Muscle layer of duodenum (tissue), 2 donors: ENCODE measurements at regions not wholly inside any gene's neighbourhood (a gene's known extent, or its start where the extent isn't known, plus 50 kb on each side); places are given as distances from the start of the nearest gene placed in this dataset.
"Not testable (repeated sequence)": the region's sequence is repeated elsewhere in the genome, so short reads cannot be mapped to it uniquely, and the experiment has no call there.

ENCODE experiments used
- H3K27ac ChIP-seq: one replicate; pipeline ENCODE4 v1.7.0; 2013; ENCODE audit warnings: mild to moderate bottlenecking, low read length
- H3K27me3 ChIP-seq: one replicate; pipeline ENCODE4 v1.7.0; 2013; ENCODE audit warnings: low read depth, mild to moderate bottlenecking, control low read depth, low read length
- H3K36me3 ChIP-seq, 2 donors: one replicate each; pipeline ENCODE4 v1.7.0; 2013; ENCODE audit warnings: low read length in 2 of 2, control low read depth in 1 of 2, mild to moderate bottlenecking in 1 of 2; ENCODE audit not compliant: insufficient read depth in 2 of 2, control insufficient read depth in 1 of 2
- H3K4me1 ChIP-seq, 2 donors: one replicate each; pipeline ENCODE4 v1.7.0; 2013; ENCODE audit warnings: low read length in 2 of 2, mild to moderate bottlenecking in 2 of 2, control low read depth in 1 of 2, moderate library complexity in 1 of 2; ENCODE audit not compliant: insufficient read depth in 2 of 2, control insufficient read depth in 1 of 2
- H3K4me3 ChIP-seq, 2 donors: one replicate each; pipeline ENCODE4 v1.7.0; 2013; ENCODE audit warnings: low read length in 2 of 2, low read depth in 1 of 2, mild to moderate bottlenecking in 1 of 2
- H3K9me3 ChIP-seq, 2 donors: one replicate each; pipeline ENCODE4 v1.7.0; 2013; ENCODE audit warnings: low read length in 2 of 2, control low read depth in 1 of 2, mild to moderate bottlenecking in 1 of 2; ENCODE audit not compliant: control insufficient read depth in 1 of 2
- donor health status: healthy.

- H3K4me3 ChIP-seq, H3K27ac ChIP-seq, H3K36me3 ChIP-seq, H3K27me3 ChIP-seq, H3K4me1 ChIP-seq: not testable (repeated sequence)
- peaks cover 0 to 22% of the 10 kb centered on the region in 2 donors for H3K9me3 ChIP-seq
These were observed 783.4 kb upstream of the TPTE start for GRCh38 chr21:9737871-9738515.

- Histone ChIP-seq H3K27me3 (no peaks in the 10 kb centered on the region), H3K9me3 (peaks cover 0 to 22% of the 10 kb centered on the region in 2 donors), H3K27ac (no peak overlapping the region)
These were observed 782.9 kb upstream of the TPTE start for GRCh38 chr21:9738527-9738926.

GRCh38 chr21:9739240-9739639 lies 782.1 kb upstream of the TPTE start:
- no peaks in the 10 kb centered on the region for H3K27me3 ChIP-seq
- no peaks in the 10 kb centered on the region for H3K4me1 ChIP-seq
- H3K36me3 ChIP-seq: no peaks in the 10 kb centered on the region
- H3K4me3 ChIP-seq: no peak overlapping the region
- H3K27ac ChIP-seq: no peak overlapping the region
- H3K9me3 ChIP-seq: peaks cover 0 to 20% of the 10 kb centered on the region in 2 donors

More at GRCh38 chr21:9738527-9738926, 782.9 kb upstream of the TPTE start:
- Histone ChIP-seq H3K4me1 (no peaks in the 10 kb centered on the region), H3K36me3 (no peaks in the 10 kb centered on the region), H3K4me3 (no peak overlapping the region)

- H3K27ac ChIP-seq, H3K27me3 ChIP-seq, H3K36me3 ChIP-seq, H3K4me1 ChIP-seq, H3K4me3 ChIP-seq: not testable (repeated sequence)
- H3K9me3 ChIP-seq: peaks cover 0 to 15% of the 10 kb centered on the region in 2 donors
These were observed 781.0 kb upstream of the TPTE start for GRCh38 chr21:9740177-9740941.

- H3K27ac ChIP-seq, H3K4me3 ChIP-seq, H3K4me1 ChIP-seq, H3K36me3 ChIP-seq, H3K27me3 ChIP-seq: not testable (repeated sequence)
- peaks cover 0 to 10% of the 10 kb centered on the region in 2 donors for H3K9me3 ChIP-seq
These were observed 780.2 kb upstream of the TPTE start for GRCh38 chr21:9740991-9741742.

- not testable (repeated sequence) for H3K4me1 ChIP-seq, H3K27me3 ChIP-seq, H3K27ac ChIP-seq, H3K4me3 ChIP-seq, H3K36me3 ChIP-seq, H3K9me3 ChIP-seq
These were observed 777.8 kb upstream of the TPTE start for GRCh38 chr21:9743566-9743965.

- not testable (repeated sequence) for H3K4me1 ChIP-seq, H3K36me3 ChIP-seq, H3K9me3 ChIP-seq, H3K27ac ChIP-seq, H3K27me3 ChIP-seq, H3K4me3 ChIP-seq
These were observed 777.2 kb upstream of the TPTE start for GRCh38 chr21:9744166-9744565.

GRCh38 chr21:9744593-9744992 lies 776.8 kb upstream of the TPTE start:
- not testable (repeated sequence) for H3K9me3 ChIP-seq, H3K4me1 ChIP-seq, H3K4me3 ChIP-seq, H3K27ac ChIP-seq, H3K36me3 ChIP-seq, H3K27me3 ChIP-seq

- H3K27me3 ChIP-seq: not testable (repeated sequence)
These were observed 775.8 kb upstream of the TPTE start for GRCh38 chr21:9745457-9746108.

GRCh38 chr21:9746311-9746710 lies 775.1 kb upstream of the TPTE start:
- not testable (repeated sequence) for H3K9me3 ChIP-seq, H3K4me3 ChIP-seq, H3K36me3 ChIP-seq, H3K27me3 ChIP-seq, H3K4me1 ChIP-seq, H3K27ac ChIP-seq

More at GRCh38 chr21:9745457-9746108, 775.8 kb upstream of the TPTE start:
- not testable (repeated sequence) for H3K9me3 ChIP-seq, H3K36me3 ChIP-seq, H3K4me3 ChIP-seq, H3K4me1 ChIP-seq, H3K27ac ChIP-seq
